ENCODE measurements at regions not wholly inside any gene's neighbourhood (a gene's known extent, or its start where the extent isn't known, plus 50 kb on each side); places are given as distances from the start of the nearest gene placed in this dataset.

DNA sequence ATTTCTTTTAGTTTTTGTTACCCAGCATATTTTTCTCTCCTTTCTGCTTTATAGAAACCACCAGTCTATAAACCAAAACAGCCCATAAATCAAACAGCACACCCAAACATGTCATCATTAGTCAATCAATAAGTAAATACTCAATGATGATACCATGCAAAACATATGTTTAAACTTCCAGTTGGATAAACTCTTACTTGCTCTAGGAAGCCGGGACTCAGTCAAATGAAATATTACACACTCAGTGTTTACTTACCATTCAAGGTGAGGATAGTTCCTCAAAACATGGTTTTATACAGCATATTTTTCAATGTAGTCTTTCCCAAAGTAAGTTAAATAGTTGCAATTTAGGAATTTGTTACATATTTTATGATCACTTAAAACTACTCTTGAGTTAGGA lies 343.6 kb upstream of the NXPH2 start:
- DNase-seq: no peak

DNA sequence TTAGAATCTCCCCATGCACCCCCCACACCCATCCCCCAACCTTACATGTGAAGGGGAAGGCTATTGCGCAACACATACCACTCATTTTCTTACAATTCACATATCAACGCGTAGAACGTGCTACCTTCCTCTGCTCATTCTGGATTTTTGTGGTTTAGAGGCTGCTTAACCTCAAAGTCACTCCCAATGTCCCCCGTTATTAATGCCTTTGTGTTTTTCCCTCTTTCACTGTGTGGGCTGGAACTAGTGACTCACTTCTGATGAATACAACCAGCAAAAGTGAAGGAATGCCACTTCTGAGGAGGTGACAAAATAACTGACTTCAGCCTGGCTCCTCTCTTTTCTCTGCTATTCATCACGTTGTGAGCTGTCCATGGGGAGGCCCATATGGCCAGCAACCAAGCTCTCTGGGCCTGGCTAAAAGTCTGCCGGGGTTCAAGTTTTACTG lies 342.5 kb upstream of the NXPH2 start:
- DNase-seq: no peak

DNA sequence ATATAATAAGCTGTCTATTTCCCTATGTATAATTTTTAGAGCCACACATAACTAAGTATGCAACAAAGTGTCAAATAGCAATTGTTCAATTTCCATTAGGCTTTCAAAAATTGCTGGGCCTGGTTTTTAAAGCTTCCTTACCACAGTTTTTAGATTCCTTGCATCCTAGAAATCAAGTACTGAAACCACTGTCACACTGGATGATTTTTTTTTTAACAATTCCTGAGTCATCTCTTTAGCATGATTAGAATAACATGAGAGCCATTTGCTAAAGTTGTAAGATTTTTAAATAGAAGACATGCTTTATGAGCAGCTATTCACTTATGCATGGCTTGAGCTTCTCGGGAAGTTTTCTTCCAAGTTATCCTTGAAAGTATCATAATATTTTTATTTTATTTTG lies 319.5 kb upstream of the NXPH2 start:
- DNase-seq: no peak

DNA sequence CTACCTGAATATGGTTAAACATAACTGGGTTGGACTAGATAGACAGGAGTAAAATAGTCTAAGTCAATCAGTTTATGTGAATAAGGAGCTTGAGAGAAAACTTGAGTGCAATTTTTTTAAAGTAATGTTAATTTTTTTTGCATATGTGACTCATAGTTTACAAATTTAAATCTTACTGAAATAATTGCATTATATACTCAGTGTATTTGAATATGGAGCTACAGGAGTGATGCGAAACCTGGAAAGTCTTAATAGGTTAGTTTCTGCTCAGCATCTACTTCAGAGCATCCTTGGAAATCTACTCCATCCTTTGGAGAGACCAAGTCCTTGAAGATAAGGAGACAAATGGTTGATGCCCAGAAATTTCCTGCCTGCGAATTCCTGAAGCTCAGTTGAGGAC lies 318.8 kb upstream of the NXPH2 start:
- no peak for DNase-seq

DNA sequence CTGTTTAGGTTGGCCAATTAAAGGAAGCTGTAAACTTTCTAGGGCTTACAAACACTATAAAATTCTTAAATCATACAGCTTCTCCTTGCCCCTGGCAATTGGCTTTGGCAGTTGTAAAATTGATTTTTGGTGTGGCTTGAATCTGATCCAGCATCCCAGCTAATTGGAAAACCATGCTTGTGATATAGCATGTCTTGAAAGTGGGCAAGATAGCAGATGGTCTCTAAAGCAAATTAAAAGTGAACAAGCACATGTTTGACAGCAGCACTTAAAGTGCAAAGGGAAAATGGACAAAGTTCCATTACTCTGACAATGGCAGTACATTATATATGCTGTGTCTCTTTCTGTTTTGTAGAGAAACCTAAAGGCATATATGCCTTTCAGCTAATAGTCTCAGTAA lies 302.9 kb upstream of the NXPH2 start:
- DNase-seq: no peak

DNA sequence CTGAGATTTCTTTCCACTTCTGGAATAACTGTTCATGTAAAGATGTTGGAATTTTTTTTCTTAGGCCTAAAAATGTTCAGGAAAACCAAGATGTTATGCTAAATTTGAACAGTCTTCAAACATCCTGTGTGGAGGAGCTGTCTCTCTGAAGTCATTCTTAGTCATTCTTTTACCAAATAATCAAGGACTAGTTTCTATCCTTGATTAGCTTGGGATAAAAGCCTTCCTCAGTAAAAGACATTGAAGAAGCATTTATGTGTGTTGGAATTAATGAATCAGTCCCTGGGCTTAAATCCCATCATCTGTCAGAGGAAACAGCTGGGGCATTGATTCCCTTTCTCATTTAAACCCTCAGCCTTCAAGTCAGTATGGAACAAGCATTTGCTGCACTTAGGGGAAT lies 300.1 kb upstream of the NXPH2 start:
- no peak for DNase-seq

DNA sequence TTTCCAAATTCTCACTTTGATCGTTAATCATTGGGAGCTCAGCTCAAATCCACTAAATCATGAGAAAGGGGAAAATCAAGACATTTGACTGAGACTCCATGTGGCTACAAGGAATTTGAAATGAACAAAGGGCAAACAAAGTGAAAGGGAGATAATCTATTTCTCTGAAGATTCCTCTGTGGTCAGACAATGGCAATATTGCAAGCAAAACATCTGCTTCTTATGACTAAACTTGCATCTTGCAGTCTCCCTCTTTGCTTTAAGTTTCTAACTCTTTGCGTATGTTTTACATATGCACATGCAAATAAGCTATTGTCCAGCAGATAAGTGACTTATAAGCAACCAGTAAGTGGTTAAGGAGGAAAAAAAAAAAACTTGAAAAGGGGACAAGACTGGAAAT lies 299.1 kb upstream of the NXPH2 start:
- DNase-seq: no peak

DNA sequence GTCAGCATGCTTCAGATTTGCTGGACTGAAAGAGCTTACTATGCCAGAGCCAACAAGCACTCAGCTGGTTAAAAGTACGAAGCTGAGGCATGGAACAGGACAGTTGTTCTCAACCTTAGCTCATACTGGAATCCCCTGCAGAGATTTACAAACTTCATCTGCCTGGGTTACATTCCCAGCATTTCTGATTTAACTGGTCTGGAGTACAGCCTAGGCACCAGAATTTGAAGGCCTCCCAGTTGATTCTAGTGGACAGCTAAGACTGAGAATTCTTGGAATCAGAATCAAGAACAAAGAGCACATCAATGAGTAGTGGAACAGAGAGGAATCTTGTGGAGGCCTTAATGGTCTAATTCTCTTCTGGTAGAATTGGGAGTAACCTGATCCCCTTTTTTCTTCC lies 298.2 kb upstream of the NXPH2 start:
- DNase-seq: no peak

DNA sequence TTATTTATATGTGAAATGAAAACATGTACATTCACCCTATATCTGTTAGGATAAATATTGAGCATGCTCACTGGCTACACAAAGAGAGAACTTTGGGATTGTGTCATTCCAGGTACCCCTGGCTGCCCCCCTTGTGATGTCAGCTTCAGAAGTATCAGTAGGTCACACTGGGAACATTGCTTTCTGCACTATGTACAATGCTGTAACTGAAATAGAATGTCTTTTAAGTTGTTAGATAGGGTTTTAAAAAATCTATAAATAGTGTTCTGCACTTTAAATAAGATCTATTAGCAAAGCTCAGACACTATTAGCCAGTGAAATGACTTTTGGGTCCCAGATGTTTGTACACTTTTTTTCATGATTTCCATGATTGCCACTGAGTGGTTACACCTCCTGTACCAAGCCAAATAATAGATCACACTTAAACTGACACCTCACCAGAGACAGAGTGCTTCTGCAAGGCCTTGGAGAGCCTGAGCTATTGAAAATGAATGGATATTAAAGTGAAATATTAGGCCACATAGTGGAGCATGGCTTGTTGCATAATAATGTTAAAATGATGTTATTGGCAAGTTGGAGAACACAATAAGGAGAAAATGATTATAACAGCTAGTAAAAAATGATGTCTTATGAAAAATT lies 297.0 kb upstream of the NXPH2 start:
- no peak for DNase-seq

DNA sequence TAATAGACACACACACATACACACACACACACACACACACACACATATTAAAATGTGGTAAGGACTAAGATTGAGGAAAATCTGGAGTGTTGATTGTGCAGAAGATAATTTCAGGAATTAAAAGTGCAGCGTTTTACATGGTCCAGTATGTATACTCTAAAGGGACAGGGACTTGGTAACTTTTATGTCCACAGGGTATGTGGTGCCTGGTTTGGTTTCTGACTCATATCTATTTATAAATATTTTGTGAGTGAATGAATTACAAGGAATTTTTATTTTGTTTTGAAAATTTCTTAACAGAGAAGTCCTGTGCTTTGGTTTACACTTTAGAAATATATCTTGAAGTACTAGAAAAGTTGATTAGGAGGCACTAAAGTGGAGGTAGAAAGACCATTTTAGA lies 287.7 kb upstream of the NXPH2 start:
- DNase-seq: no peak

DNA sequence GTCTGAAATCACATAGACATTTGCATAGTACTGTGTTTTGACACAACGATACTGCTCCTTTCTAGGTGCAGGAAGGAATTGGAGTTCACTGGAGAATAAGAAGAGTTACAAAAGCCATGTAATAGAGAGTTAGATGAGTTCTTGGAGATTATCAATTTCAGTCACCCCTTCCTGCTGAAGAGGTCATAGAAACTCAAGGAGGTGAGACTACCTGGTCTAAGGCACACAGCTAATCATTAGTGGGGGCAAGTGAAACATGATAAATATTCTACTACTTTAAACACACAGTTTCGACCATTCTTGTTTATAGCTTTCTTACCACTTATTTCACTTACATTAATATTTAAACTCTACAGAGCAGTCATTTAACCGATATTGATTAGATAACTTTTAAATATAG lies 286.9 kb upstream of the NXPH2 start:
- no peak for DNase-seq

DNA sequence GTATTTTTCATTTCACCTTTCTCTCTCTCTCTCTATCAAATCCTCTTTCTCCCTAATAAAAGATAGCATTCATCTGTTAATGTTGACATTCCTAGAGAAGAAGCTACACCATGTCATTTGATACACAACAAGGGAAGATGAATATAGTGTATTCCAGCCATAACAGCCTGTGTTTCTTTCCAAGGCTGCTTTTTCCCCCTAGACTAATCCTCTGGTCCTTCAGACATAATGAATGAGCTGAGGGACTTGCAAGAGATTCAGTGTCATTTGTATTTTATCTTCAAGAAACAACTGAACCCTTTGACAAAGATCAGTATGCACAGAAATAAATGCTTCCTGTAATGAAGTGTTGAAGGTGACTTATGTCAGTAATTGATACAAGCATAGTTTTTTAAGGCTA lies 284.0 kb upstream of the NXPH2 start:
- no peak for DNase-seq

DNA sequence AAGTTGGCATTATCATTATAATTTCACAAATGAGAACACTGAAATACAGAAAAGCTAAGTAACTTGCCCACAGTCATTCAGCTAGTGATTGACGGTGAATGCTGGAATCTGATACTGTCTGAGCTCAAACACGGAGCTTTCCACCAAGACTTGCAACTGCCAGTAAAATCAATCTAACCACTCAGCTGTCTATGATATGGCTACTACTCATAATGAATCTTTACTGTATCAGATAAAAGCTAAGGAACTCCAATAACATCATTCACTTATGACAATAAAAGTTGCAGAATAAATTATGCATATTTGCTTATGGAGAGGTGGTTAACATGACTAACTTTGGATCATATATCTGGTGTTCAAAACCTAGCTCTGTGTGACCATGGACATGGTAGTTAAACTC lies 279.4 kb upstream of the NXPH2 start:
- no peak for DNase-seq

DNA sequence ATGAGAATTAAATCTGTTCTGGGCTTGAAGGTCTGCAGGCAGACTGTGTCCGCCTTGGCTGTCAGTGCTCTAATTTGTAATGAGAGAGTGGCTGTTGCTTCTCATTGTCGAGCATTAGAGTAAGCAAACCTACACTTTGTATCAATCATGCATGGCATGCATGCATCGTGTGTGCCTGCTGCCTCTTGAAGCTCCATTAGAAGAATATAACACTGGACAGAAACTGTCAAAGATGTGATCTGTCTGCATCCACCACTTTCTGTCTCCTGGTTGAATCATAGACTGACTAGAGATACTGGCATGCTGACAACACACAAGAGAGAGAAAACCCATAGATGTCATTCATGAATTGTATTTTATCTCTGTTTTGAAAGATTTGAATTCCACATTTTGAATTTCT lies 275.0 kb upstream of the NXPH2 start:
- no peak for DNase-seq

DNA sequence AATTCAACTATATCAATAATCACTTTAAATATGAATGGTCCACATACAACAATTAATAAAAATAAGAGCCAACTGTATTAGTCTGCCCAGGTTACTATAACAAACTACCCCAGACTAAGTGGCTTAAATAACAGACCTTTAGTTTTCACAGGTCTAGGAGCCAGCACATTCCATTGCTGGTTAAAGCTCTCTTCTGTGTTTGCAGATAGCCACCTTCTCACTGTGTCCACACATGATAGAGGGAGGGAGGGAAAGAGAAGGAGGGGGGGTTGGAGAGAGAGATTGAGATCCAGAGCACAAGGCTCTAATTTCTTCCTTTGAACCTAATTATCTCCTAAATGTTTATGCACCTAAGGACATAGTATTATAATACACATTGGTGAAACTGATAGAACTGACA lies 267.8 kb upstream of the NXPH2 start:
- DNase-seq: no peak

DNA sequence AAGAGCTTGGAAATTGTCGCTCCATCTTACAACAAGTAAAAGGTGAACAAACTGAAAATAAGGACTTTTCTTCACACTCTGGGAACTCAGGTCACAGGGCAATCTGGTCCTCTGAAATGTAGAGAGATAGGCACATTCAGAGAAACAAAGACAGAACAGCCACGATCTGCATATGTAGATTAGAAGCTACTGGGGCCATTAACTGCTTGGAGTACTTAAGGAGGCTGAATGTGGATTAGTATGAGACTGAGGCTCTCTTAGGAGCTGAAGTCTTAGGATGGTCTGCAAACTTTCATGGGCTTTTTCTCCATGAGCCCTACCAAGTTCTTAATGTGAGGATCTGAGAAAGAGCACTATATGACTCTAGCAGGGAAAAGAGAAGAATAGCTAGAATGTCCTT lies 265.3 kb upstream of the NXPH2 start:
- no peak for DNase-seq

DNA sequence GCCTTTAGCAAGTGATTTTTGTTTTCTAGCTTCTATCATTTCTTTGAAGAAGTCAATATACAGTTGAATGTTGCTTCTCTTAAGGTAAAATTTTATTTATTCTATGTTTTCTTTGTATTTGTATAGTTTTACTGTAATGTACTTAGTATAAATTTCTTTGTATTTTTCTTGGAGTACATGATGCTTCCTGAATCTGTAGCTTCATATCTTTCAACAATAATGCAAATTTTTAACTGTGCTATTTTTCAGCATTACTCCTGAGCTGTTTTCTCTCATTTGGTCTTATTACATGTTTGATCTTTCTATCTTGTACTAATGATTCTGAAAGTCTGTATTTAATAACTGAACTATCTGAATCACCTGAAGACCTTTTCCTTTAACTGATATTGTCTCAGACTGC lies 253.9 kb upstream of the NXPH2 start:
- DNase-seq: no peak

DNA sequence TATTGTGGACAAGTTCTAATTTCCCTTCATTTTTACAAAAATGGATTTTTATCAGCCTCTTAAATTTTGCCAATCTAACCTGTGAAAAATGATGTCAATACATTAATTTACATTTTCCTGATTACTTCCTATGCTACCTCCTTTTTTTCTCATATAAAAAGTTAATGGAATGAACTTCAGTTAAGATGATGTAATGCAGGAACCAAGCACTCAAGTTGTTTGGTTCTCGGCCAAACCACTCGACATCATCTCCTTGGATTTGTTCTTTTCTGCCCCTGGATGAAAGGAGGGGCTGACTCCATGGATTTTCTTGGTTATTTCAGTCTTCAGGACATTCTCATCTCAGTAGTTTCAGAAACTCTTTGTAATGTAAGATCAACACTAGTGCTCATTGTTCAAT lies 253.1 kb upstream of the NXPH2 start:
- no peak for DNase-seq

DNA sequence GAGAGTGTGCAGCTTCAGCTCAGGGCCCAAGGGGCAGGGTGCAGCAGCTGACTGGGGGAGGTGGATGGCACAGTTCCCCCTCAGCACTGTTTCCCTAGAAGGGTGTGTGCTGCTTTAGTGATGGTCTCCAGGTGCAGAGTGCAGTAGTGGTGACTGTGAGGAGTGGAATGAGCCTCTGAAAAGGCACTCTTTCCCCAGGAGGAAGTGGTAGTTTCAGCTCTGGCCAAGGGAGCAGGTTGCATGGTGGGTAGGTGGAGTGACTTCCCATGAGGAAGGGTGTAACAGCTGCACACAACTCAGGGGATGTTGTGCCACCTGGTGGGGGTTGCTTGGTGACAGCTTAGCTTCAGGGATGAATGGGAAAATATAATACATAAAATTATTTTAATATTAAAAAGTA lies 251.5 kb upstream of the NXPH2 start:
- DNase-seq: no peak

DNA sequence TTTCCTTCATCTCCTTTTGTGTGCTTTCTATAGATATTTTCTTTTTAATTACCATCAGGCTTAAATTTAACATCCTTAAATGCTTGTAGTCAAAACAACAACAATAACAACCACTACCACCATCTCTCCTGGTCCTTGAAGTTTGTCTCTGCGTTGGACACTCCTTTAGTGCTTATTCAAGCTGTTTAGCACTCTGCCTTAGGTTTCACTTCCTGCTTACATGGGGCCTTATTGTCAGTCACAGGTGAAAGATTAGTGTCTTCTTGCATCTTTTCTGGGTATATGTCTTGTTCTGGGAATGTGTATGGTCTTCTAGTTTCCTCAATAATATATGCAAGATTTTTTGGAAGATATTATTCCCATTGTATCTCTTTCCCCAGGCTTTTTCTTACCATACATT lies 240.1 kb upstream of the NXPH2 start:
- DNase-seq: no peak

DNA sequence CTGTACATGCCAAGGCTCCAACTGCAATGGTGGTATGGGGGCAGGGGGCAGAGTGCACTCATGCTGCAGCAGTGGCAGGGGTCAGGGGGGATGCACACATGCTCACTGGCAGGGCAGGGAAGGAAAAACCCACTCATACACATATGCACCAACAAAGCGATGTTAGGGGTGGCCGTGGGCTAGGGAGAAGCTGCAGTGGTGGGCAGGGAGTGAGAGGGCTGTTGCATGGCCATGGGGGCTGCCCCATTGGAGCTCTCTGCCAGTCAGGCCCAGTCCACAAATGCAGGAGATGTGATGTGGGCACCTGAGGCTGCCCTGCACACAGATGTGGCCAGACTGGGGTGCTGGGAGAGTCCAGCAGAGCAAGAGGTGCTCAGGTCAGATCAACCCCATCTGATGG lies 238.1 kb upstream of the NXPH2 start:
- DNase-seq: no peak

DNA sequence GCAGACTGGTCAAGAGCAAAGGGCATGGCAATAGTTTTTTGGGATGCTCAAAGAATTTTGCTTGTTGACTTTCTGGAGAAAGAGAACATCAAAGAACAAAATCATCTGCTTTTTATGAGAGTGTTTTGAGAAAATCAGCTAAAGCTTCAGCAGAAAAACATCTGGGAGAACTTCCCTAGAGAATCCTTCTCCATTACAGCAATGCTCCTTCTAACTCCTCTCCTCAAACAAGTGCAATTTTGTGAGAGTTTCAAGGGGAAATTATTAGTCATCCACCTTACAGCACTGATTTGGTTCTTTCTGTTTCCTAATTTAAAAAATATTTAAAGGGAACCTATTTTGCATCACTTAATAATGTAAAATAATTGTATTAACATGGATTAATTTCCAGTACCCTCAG lies 226.9 kb upstream of the NXPH2 start:
- no peak for DNase-seq

DNA sequence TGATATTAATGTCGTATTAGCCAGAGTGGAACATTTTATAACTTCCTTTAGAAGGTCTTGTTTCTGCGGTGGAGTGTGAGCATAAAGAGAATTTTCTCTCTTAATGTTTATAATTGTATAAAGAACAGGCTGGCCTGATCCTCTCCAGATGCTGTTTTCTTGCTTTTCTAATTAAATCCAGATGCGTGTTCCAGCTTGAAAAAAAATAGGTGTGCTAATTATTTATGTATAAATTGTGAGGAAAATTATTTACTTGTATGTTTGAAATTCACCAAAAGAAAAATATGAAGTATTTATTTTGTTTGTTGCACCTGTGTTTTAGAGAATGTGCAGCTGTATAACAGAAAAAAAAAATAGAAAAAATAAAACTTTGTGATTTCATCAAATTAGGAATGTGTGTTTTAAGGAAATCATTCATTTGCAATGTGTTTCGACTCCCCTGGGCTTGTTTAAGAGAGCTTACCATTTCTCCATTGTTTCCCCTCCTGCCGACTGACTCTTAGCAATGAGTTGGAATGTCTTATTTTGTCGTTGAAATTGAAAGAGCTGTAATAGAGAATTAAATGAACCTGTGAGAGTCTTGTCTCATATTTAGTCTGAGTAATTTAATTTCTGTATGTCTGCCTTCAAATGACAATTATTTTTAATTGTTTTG lies 220.1 kb upstream of the NXPH2 start:
- no peak for DNase-seq

DNA sequence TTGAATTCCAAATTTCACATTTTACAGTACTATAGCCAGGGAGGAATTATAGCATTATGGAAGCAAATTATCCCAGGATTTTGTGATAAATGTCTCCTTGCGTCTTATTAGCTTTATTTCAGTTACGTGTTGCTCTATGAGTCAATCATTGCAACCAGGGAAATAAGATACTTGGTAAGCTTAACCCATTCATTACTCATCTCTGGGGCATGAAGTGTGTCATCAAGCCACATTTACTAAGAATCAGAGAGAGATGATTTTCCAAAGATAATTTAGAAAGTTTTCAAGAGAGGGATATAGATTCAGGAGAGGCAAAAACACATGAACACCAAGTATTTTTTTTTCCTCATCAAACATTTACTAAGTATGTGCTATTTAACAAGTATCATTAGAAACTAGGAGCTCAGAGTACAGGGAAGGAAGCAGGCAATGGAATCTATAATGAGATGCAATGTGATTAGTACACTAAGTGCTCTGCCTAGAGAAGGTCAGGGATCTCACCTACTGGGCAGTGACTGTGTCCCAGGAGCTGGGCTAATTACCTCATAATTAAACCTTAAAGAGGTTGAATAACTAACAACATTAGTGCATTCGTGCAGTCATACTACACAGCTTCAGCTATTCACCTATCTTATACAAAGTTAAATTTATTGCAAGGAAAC lies 217.8 kb upstream of the NXPH2 start:
- no peak for DNase-seq

DNA sequence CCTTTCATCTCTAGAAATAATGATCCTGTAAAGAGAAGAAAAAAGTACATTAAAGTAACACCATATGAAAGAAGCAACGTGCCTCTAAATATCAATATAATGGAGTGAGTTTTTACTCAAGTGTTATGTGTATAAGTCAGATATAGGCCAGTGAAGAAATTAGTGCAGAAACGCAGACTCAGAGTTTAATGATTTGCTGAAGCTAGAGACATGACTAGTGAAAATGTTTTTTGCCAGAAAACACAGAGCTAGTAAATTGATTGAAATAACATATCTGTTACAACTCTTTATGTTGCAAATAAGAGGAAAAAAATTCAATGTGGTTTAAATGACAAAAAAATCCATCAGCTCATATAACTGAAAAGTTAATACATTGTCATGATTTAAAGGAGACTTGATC lies 217.2 kb upstream of the NXPH2 start:
- DNase-seq: no peak

All from KG1 (cell line).